Hepatocyte (in vitro differentiated cells): ENCODE measurements at regions not wholly inside any gene's neighbourhood (a gene's known extent, or its start where the extent isn't known, plus 50 kb on each side); places are given as distances from the start of the nearest gene placed in this dataset.

Source experiments
- DNase-seq: peaks from one replicate; pipeline ENCODE4 v3.0.0-alpha.2; 2016; ENCODE audit warnings: low spot score
- H2AFZ ChIP-seq: fragments of 200-600 bp; sonication (generic); 2 replicates; pipeline ENCODE4 v1.6.0; 2016; ENCODE audit warnings: antibody characterized with exemption, mild to moderate bottlenecking
- H3K27ac ChIP-seq: fragments of 200-600 bp; sonication (generic); 2 replicates; pipeline ENCODE4 v1.5.1; 2016; ENCODE audit warnings: mild to moderate bottlenecking
- H3K27me3 ChIP-seq: fragments of 200-600 bp; sonication (generic); 2 replicates; pipeline ENCODE4 v1.6.1; 2016
- H3K36me3 ChIP-seq: fragments of 200-600 bp; sonication (generic); replicated peaks from 2 replicates; pipeline ENCODE4 v1.5.1; 2016; ENCODE audit warnings: low read depth; ENCODE audit not compliant: insufficient read depth
- H3K4me1 ChIP-seq: fragments of 200-600 bp; sonication (generic); 2 replicates; pipeline ENCODE4 v1.5.1; 2016; ENCODE audit warnings: mild to moderate bottlenecking, moderate library complexity; ENCODE audit not compliant: insufficient read depth
- H3K4me2 ChIP-seq: fragments of 200-600 bp; sonication (generic); 2 replicates; pipeline ENCODE4 v1.6.0; 2016
- H3K4me3 ChIP-seq: fragments of 200-600 bp; sonication (generic); 2 replicates; pipeline ENCODE4 v1.5.1; 2016; ENCODE audit warnings: mild to moderate bottlenecking
- H3K79me2 ChIP-seq: fragments of 200-600 bp; sonication (generic); 2 replicates; pipeline ENCODE4 v1.6.0; 2017; ENCODE audit warnings: mild to moderate bottlenecking
- H3K9me2 ChIP-seq: fragments of 200-600 bp; sonication (generic); replicated peaks from 2 replicates; pipeline ENCODE4 v1.6.0; 2017; ENCODE audit warnings: mild to moderate bottlenecking; ENCODE audit not compliant: insufficient read depth
- H3K9me3 ChIP-seq: fragments of 200-600 bp; sonication (generic); 2 replicates; pipeline ENCODE4 v1.5.1; 2016; ENCODE audit warnings: low read depth, mild to moderate bottlenecking
- H4K20me1 ChIP-seq: fragments of 200-600 bp; sonication (generic); 2 replicates; pipeline ENCODE4 v1.6.0; 2016; ENCODE audit warnings: mild to moderate bottlenecking; ENCODE audit not compliant: insufficient read depth, poor library complexity, severe bottlenecking
- CTCF ChIP-seq: fragments of 200-600 bp; sonication (generic); IDR thresholded peaks from 2 replicates; pipeline ENCODE4 v1.5.1; 2016; ENCODE audit warnings: antibody characterized with exemption, mild to moderate bottlenecking; ENCODE audit not compliant: poor library complexity
- EZH2 ChIP-seq: fragments of 200-600 bp; sonication (generic); IDR thresholded peaks from 2 replicates; pipeline ENCODE4 v1.6.1; 2016; ENCODE audit warnings: antibody characterized with exemption, mild to moderate bottlenecking, borderline replicate concordance
- EZH2phosphoT487 ChIP-seq: fragments of 200-600 bp; sonication (generic); IDR thresholded peaks from one replicate; pipeline ENCODE4 v1.6.1; 2018; ENCODE audit warnings: antibody characterized with exemption, mild to moderate bottlenecking, low read depth, moderate library complexity; ENCODE audit not compliant: unreplicated experiment, severe bottlenecking
- WGBS: methylation state at CpG from one replicate; pipeline ENCODE4 v1.1.6; 2016; ENCODE audit warnings: low lambda C conversion rate; ENCODE audit errors: missing lambda C conversion rate; 5-methylcytosine and 5-hydroxymethylcytosine counted together

GRCh38 chr22:26114826-26115225 is 54.4 kb upstream of the SEZ6L start:
- H3K4me2 ChIP-seq = no peak overlapping the region
- no peak overlapping the region for H3K27ac ChIP-seq
- no peaks in the 10 kb centered on the region for H3K9me2 ChIP-seq
- WGBS = 84% methylated on average over 1 of the region's 1 CpG
- no peaks in the 10 kb centered on the region for H3K79me2 ChIP-seq
- no peaks in the 10 kb centered on the region for H3K27me3 ChIP-seq
- H2AFZ ChIP-seq = no peak overlapping the region
- TF ChIP-seq EZH2phosphoT487 (no peak), EZH2 (no peak), CTCF (no peak)
- no peak overlapping the region for H3K4me3 ChIP-seq
- no peaks in the 10 kb centered on the region for H3K9me3 ChIP-seq
- no peaks in the 10 kb centered on the region for H3K36me3 ChIP-seq
- H4K20me1 ChIP-seq = no peaks in the 10 kb centered on the region
- DNase-seq = no peak
- no peaks in the 10 kb centered on the region for H3K4me1 ChIP-seq

- no peaks in the 10 kb centered on the region for H3K9me3 ChIP-seq
- no peaks in the 10 kb centered on the region for H3K4me1 ChIP-seq
- H3K4me2 ChIP-seq = no peak overlapping the region
- H3K79me2 ChIP-seq = no peaks in the 10 kb centered on the region
- no peak for TF ChIP-seq CTCF
- no peak for TF ChIP-seq EZH2
- no peak for TF ChIP-seq EZH2phosphoT487
- no peaks in the 10 kb centered on the region for H3K9me2 ChIP-seq
- no peak overlapping the region for H3K27ac ChIP-seq
- H2AFZ ChIP-seq = no peak overlapping the region
- DNase-seq = no peak
- no peaks in the 10 kb centered on the region for H4K20me1 ChIP-seq
- H3K27me3 ChIP-seq = no peaks in the 10 kb centered on the region
- no peak overlapping the region for H3K4me3 ChIP-seq
- no peaks in the 10 kb centered on the region for H3K36me3 ChIP-seq
Observed at GRCh38 chr22:26115266-26115665, 54.0 kb upstream of the SEZ6L start.
